Ishikawa (cell line): ENCODE measurements at regions not wholly inside any gene's neighbourhood (a gene's known extent, or its start where the extent isn't known, plus 50 kb on each side); places are given as distances from the start of the nearest gene placed in this dataset.

Source experiments
- NFIC ChIP-seq: IDR thresholded peaks from 2 replicates; pipeline ENCODE4 v1.6.1; 2012
- YY1 ChIP-seq: IDR thresholded peaks from 2 replicates; pipeline ENCODE4 v1.6.1; 2012; ENCODE audit warnings: low read depth

GRCh38 chr9:87184956-87185642 is 237.8 kb upstream of the GAS1 start:
- TF ChIP-seq YY1 = no peak
- no peak for TF ChIP-seq NFIC
